ENCODE measurements at regions not wholly inside any gene's neighbourhood (a gene's known extent, or its start where the extent isn't known, plus 50 kb on each side); places are given as distances from the start of the nearest gene placed in this dataset.

- no peak for DNase-seq
These were observed 416.9 kb upstream of the SMARCA2 start for GRCh38 chr9:1598270-1598669.

- no peak for DNase-seq
These were observed 415.2 kb upstream of the SMARCA2 start for GRCh38 chr9:1599961-1600360.

- peak; percentile 25 for DNase-seq
These were observed 410.1 kb upstream of the SMARCA2 start for GRCh38 chr9:1604942-1605560.

GRCh38 chr9:1606253-1606652, 408.9 kb upstream of the SMARCA2 start:
- no peak for DNase-seq

GRCh38 chr9:1612886-1613285, 402.3 kb upstream of the SMARCA2 start:
- no peak for DNase-seq

GRCh38 chr9:1617419-1617818, 397.7 kb upstream of the SMARCA2 start:
- no peak for DNase-seq

- peak; percentile 9 for DNase-seq
These were observed 395.0 kb upstream of the SMARCA2 start for GRCh38 chr9:1619915-1620710.

GRCh38 chr9:1637401-1637800, 377.7 kb upstream of the SMARCA2 start:
- DNase-seq: no peak

GRCh38 chr9:1639166-1639565, 376.0 kb upstream of the SMARCA2 start:
- no peak for DNase-seq

GRCh38 chr9:1647776-1648175, 367.4 kb upstream of the SMARCA2 start:
- peak; percentile 45 for DNase-seq

GRCh38 chr9:1653282-1653681, 361.9 kb upstream of the SMARCA2 start:
- no peak for DNase-seq

GRCh38 chr9:1658661-1659362, 356.3 kb upstream of the SMARCA2 start:
- DNase-seq: no peak

- DNase-seq: no peak
These were observed 355.8 kb upstream of the SMARCA2 start for GRCh38 chr9:1659363-1659690.

GRCh38 chr9:1668441-1668840, 346.7 kb upstream of the SMARCA2 start:
- DNase-seq: no peak

GRCh38 chr9:1673300-1673699, 341.8 kb upstream of the SMARCA2 start:
- DNase-seq: no peak

- no peak for DNase-seq
These were observed 338.4 kb upstream of the SMARCA2 start for GRCh38 chr9:1676771-1677170.

GRCh38 chr9:1683951-1684350, 331.2 kb upstream of the SMARCA2 start:
- no peak for DNase-seq

- no peak for DNase-seq
These were observed 316.2 kb upstream of the SMARCA2 start for GRCh38 chr9:1698991-1699390.

GRCh38 chr9:1701113-1701512, 314.0 kb upstream of the SMARCA2 start:
- DNase-seq: no peak

GRCh38 chr9:1702701-1703100, 312.4 kb upstream of the SMARCA2 start:
- DNase-seq: no peak

GRCh38 chr9:1707291-1707690, 307.9 kb upstream of the SMARCA2 start:
- DNase-seq: no peak

- no peak for DNase-seq
These were observed 306.9 kb upstream of the SMARCA2 start for GRCh38 chr9:1708219-1708618.

GRCh38 chr9:1709347-1709746, 305.8 kb upstream of the SMARCA2 start:
- peak; percentile 1 for DNase-seq

GRCh38 chr9:1712861-1713450, 302.2 kb upstream of the SMARCA2 start:
- no peak for DNase-seq
